Left lung (tissue), 4 donors: ENCODE measurements at regions not wholly inside any gene's neighbourhood (a gene's known extent, or its start where the extent isn't known, plus 50 kb on each side); places are given as distances from the start of the nearest gene placed in this dataset.

ENCODE experiments used
- ATAC-seq: fragments of 200-7000 bp; cut with Tn5 transposase; one replicate; pipeline ENCODE4 v1.9.1; 2020; ENCODE audit warnings: moderate library complexity
- DNase-seq, 4 donors: peaks; one replicate each; pipeline ENCODE4 v3.0.0-alpha.2; 2013 to 2020
- H3K27ac ChIP-seq, 2 donors: fragments of 200-600 bp; sonication (generic) in 1 of 2; one replicate each; pipeline versions ENCODE4 v1.5.0 to v1.8.0; 2020 to 2021
- H3K27me3 ChIP-seq, 2 donors: fragments of 200-600 bp; sonication (generic) in 1 of 2; one replicate each; pipeline versions ENCODE4 v1.5.0 to v1.8.0; 2020 to 2021
- H3K36me3 ChIP-seq, 2 donors: fragments of 200-600 bp; sonication (generic) in 1 of 2; one replicate each; pipeline versions ENCODE4 v1.5.0 to v1.8.0; 2020 to 2021
- H3K4me1 ChIP-seq, 2 donors: fragments of 200-600 bp; one replicate each; pipeline ENCODE4 v1.8.0; 2021
- H3K4me3 ChIP-seq, 2 donors: fragments of 200-600 bp; sonication (generic) in 1 of 2; one replicate each; pipeline versions ENCODE4 v1.5.0 to v1.8.0; 2020 to 2021; ENCODE audit warnings: mild to moderate bottlenecking in 1 of 2
- H3K9me3 ChIP-seq, 2 donors: fragments of 200-600 bp; sonication (generic) in 1 of 2; one replicate each; pipeline versions ENCODE4 v1.5.0 to v1.8.0; 2020 to 2021
- CTCF ChIP-seq, 2 donors: fragments of 200-600 bp; sonication (generic) in 1 of 2; IDR thresholded peaks; one replicate each; pipeline versions ENCODE4 v1.5.0 to v1.8.0; 2021; ENCODE audit warnings: antibody characterized with exemption in 2 of 2
- intact Hi-C, 2 donors: fragments of 100-400 bp; cut with DNase I; formaldehyde crosslinking; loops; one replicate each; pipeline versions ENCODE4 v1.11.2 to v1.14.2; 2022
- donor health status: DM: no; HTN: yes; CAD: no.
- donor health status: DM: no; HTN: no; CAD: no.

- no peaks in the 10 kb centered on the region for H3K4me1 ChIP-seq
- intact Hi-C loops: no loop called here
- no peak for ATAC-seq
- DNase-seq: no peak
- no peaks in the 10 kb centered on the region for H3K36me3 ChIP-seq
- H3K27ac ChIP-seq: no peak overlapping the region
- no peak overlapping the region for H3K4me3 ChIP-seq
- no peaks in the 10 kb centered on the region for H3K27me3 ChIP-seq
- H3K9me3 ChIP-seq: no peaks in the 10 kb centered on the region
- TF ChIP-seq CTCF (IDR thresholded peaks at IDR 0.05): no peak
Measured at GRCh38 chr2:60400462-60401246, 152.8 kb downstream of the BCL11A start.

- Histone ChIP-seq H3K27me3 (no peaks in the 10 kb centered on the region), H3K9me3 (no peaks in the 10 kb centered on the region), H3K27ac (no peak overlapping the region), H3K36me3 (no peaks in the 10 kb centered on the region), H3K4me3 (no peak overlapping the region), H3K4me1 (no peaks in the 10 kb centered on the region)
- ATAC-seq (no peak), DNase-seq (no peak)
- no peak for TF ChIP-seq CTCF (IDR thresholded peaks at IDR 0.05)
- intact Hi-C loops: no loop called here
Measured at GRCh38 chr2:60394463-60394862, 159.0 kb downstream of the BCL11A start.

- H3K27me3 ChIP-seq: no peaks in the 10 kb centered on the region
- no peak for TF ChIP-seq CTCF (IDR thresholded peaks at IDR 0.05)
- H3K27ac ChIP-seq: no peak overlapping the region
- DNase-seq (no peak), ATAC-seq (no peak)
- H3K4me1 ChIP-seq: no peaks in the 10 kb centered on the region
- no peak overlapping the region for H3K4me3 ChIP-seq
- H3K36me3 ChIP-seq: no peaks in the 10 kb centered on the region
- no peaks in the 10 kb centered on the region for H3K9me3 ChIP-seq
- intact Hi-C loops: no loop called here
Measured at GRCh38 chr2:60391649-60392375, 161.6 kb downstream of the BCL11A start.

- no peaks in the 10 kb centered on the region for H3K9me3 ChIP-seq
- intact Hi-C loops: no loop called here
- H3K36me3 ChIP-seq: no peaks in the 10 kb centered on the region
- H3K4me1 ChIP-seq: peaks cover 0 to 2% of the 10 kb centered on the region in 2 donors
- DNase-seq (no peak), ATAC-seq (no peak)
- H3K27me3 ChIP-seq: no peaks in the 10 kb centered on the region
- no peak overlapping the region for H3K27ac ChIP-seq
- no peak for TF ChIP-seq CTCF (IDR thresholded peaks at IDR 0.05)
- H3K4me3 ChIP-seq: no peak overlapping the region
Measured at GRCh38 chr2:60391230-60391629, 162.2 kb downstream of the BCL11A start.

GRCh38 chr2:60386436-60386835, 167.0 kb downstream of the BCL11A start:
- Histone ChIP-seq H3K9me3 (no peaks in the 10 kb centered on the region), H3K4me3 (no peak overlapping the region), H3K4me1 (peaks cover 0 to 15% of the 10 kb centered on the region in 2 donors), H3K27ac (no peak overlapping the region), H3K36me3 (no peaks in the 10 kb centered on the region), H3K27me3 (no peaks in the 10 kb centered on the region)
- DNase-seq (no peak), ATAC-seq (no peak)
- intact Hi-C loops: no loop called here
- no peak for TF ChIP-seq CTCF (IDR thresholded peaks at IDR 0.05)
